Liver (tissue), 8 donors: ENCODE measurements at regions not wholly inside any gene's neighbourhood (a gene's known extent, or its start where the extent isn't known, plus 50 kb on each side); places are given as distances from the start of the nearest gene placed in this dataset.

Experiments
- DNase-seq: peaks from one replicate; pipeline ENCODE4 v3.0.0-alpha.2; 2017; ENCODE audit warnings: low spot score
- H3K27ac ChIP-seq, 2 donors: one replicate each; pipeline ENCODE4 v1.7.0; 2013; ENCODE audit warnings: inconsistent platforms in 2 of 2, low read length in 2 of 2, control low read depth in 1 of 2, low read depth in 1 of 2, mild to moderate bottlenecking in 1 of 2
- H3K27me3 ChIP-seq, 4 donors: one replicate each; pipeline versions ENCODE4 v1.6.1 to v1.7.0; 2013; ENCODE audit warnings: low read length in 3 of 4, inconsistent platforms in 1 of 4, mild to moderate bottlenecking in 1 of 4, moderate library complexity in 1 of 4; ENCODE audit not compliant: control insufficient read depth in 4 of 4, insufficient read depth in 4 of 4
- H3K36me3 ChIP-seq, 4 donors: one replicate each; pipeline versions ENCODE4 v1.6.1 to v1.7.0; 2013; ENCODE audit warnings: low read length in 3 of 4, mild to moderate bottlenecking in 3 of 4, low read depth in 1 of 4, moderate library complexity in 1 of 4; ENCODE audit not compliant: control insufficient read depth in 4 of 4, insufficient read depth in 3 of 4
- H3K4me1 ChIP-seq, 4 donors: one replicate each; pipeline versions ENCODE4 v1.6.1 to v1.7.0; 2013; ENCODE audit warnings: low read length in 3 of 4, mild to moderate bottlenecking in 3 of 4, moderate library complexity in 1 of 4; ENCODE audit not compliant: control insufficient read depth in 4 of 4, insufficient read depth in 4 of 4
- H3K4me3 ChIP-seq, 3 donors: one replicate each; pipeline versions ENCODE4 v1.6.1 to v1.7.0; 2013; ENCODE audit warnings: low read length in 3 of 3, control low read depth in 1 of 3, low read depth in 1 of 3, mild to moderate bottlenecking in 1 of 3
- H3K9ac ChIP-seq, 2 donors: one replicate each; pipeline ENCODE4 v1.7.0; 2013; ENCODE audit warnings: low read length in 2 of 2, mild to moderate bottlenecking in 2 of 2, moderate library complexity in 2 of 2, control low read depth in 1 of 2, low read depth in 1 of 2
- H3K9me3 ChIP-seq, 4 donors: one replicate each; pipeline versions ENCODE4 v1.6.1 to v1.7.0; 2013; ENCODE audit warnings: low read length in 3 of 4; ENCODE audit not compliant: control insufficient read depth in 4 of 4
- FOXA1 ChIP-seq: IDR thresholded peaks from 2 replicates; pipeline ENCODE4 v1.6.1; 2016; ENCODE audit warnings: antibody characterized with exemption
- FOXA2 ChIP-seq: IDR thresholded peaks from 2 replicates; pipeline ENCODE4 v1.6.1; 2016; ENCODE audit warnings: antibody characterized with exemption
- GABPA ChIP-seq, 2 donors: IDR thresholded peaks in 1 of 2; conservative IDR thresholded peaks in 1 of 2; 2 replicates each; pipeline ENCODE4 v1.6.1; 2016; ENCODE audit warnings: antibody characterized with exemption in 2 of 2, mild to moderate bottlenecking in 1 of 2, moderate library complexity in 1 of 2
- HNF4A ChIP-seq, 2 donors: conservative IDR thresholded peaks; 2 replicates each; pipeline ENCODE4 v1.6.1; 2016; ENCODE audit warnings: antibody characterized with exemption in 2 of 2, mild to moderate bottlenecking in 2 of 2
- JUND ChIP-seq, 2 donors: IDR thresholded peaks; 2 replicates each; pipeline ENCODE4 v1.6.1; 2016; ENCODE audit warnings: antibody characterized with exemption in 2 of 2
- NR2F2 ChIP-seq: IDR thresholded peaks from 2 replicates; pipeline ENCODE4 v1.6.1; 2016; ENCODE audit warnings: antibody characterized with exemption
- RAD21 ChIP-seq, 2 donors: IDR thresholded peaks; 2 replicates each; pipeline ENCODE4 v1.6.1; 2016; ENCODE audit warnings: antibody characterized with exemption in 2 of 2, mild to moderate bottlenecking in 2 of 2
- RXRA ChIP-seq, 2 donors: IDR thresholded peaks; 2 replicates each; pipeline ENCODE4 v1.6.1; 2017 to 2018; ENCODE audit warnings: antibody characterized with exemption in 2 of 2, mild to moderate bottlenecking in 1 of 2
- SP1 ChIP-seq: IDR thresholded peaks from 2 replicates; pipeline ENCODE4 v1.6.1; 2018; ENCODE audit warnings: antibody characterized with exemption, mild to moderate bottlenecking
- TAF1 ChIP-seq: conservative IDR thresholded peaks from 2 replicates; pipeline ENCODE4 v1.6.1; 2016; ENCODE audit warnings: antibody characterized with exemption, mild to moderate bottlenecking
- YY1 ChIP-seq: IDR thresholded peaks from 2 replicates; pipeline ENCODE4 v1.6.1; 2016; ENCODE audit warnings: antibody characterized with exemption, mild to moderate bottlenecking
- WGBS: extraction: QIAGEN DNeasy Blood & Tissue Kit; methylation state at CpG from one replicate; pipeline ENCODE4 v1.1.7; 2013; 5-methylcytosine and 5-hydroxymethylcytosine counted together
- TF ChIP-seq, protein P1 (sequence below): IDR thresholded peaks from 2 replicates; pipeline ENCODE4 v1.6.1; 2016; ENCODE audit warnings: antibody characterized with exemption, mild to moderate bottlenecking
- TF ChIP-seq, protein P2 (sequence below): fragments of 150-350 bp; IDR thresholded peaks from 2 replicates; pipeline ENCODE4 v1.5.1; 2017; ENCODE audit warnings: improper control_type of control experiment, low read depth, low read length; ENCODE audit not compliant: missing input control
- TF ChIP-seq, protein P3 (sequence below): IDR thresholded peaks from 2 replicates; pipeline ENCODE4 v1.6.1; 2016; ENCODE audit warnings: antibody characterized with exemption
- TF ChIP-seq, protein P4 (sequence below): IDR thresholded peaks from 2 replicates; pipeline ENCODE4 v1.6.1; 2016; ENCODE audit warnings: antibody characterized with exemption
- TF ChIP-seq, protein P5 (sequence below): IDR thresholded peaks from 2 replicates; pipeline ENCODE4 v1.6.1; 2016; ENCODE audit warnings: antibody characterized with exemption
- donor health status: healthy.
- donor health status: healthy.
- donor health status: healthy.
- donor health status: healthy.
- donor health status: healthy.

DNA sequence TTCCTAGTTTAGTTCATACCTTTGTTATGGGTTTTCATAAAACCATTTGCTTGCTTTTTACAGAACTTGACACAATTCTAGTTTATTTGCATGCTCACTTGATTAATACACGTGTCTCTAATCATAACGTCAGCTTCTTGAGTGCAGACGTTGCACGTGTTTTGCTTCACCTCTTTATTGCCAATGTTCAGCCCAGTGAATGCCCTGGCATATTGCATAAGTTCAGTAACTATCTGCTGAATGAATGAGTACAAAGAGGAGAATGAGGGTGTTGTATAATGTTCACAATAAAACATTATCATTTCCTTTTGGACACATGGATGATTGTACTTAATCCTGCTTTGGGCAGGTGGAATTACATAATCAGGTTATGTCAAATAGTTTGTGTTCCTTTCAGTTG, 519.8 kb downstream of the HS3ST4 start:
- Histone ChIP-seq H3K4me3 (no peak overlapping the region), H3K27ac (no peak overlapping the region), H3K36me3 (no peaks in the 10 kb centered on the region), H3K9me3 (no peaks in the 10 kb centered on the region), H3K27me3 (peaks cover 0 to 3% (median 0%) of the 10 kb centered on the region in 4 donors), H3K4me1 (no peaks in the 10 kb centered on the region), H3K9ac (no peak overlapping the region)
- TF ChIP-seq, protein P1, sequence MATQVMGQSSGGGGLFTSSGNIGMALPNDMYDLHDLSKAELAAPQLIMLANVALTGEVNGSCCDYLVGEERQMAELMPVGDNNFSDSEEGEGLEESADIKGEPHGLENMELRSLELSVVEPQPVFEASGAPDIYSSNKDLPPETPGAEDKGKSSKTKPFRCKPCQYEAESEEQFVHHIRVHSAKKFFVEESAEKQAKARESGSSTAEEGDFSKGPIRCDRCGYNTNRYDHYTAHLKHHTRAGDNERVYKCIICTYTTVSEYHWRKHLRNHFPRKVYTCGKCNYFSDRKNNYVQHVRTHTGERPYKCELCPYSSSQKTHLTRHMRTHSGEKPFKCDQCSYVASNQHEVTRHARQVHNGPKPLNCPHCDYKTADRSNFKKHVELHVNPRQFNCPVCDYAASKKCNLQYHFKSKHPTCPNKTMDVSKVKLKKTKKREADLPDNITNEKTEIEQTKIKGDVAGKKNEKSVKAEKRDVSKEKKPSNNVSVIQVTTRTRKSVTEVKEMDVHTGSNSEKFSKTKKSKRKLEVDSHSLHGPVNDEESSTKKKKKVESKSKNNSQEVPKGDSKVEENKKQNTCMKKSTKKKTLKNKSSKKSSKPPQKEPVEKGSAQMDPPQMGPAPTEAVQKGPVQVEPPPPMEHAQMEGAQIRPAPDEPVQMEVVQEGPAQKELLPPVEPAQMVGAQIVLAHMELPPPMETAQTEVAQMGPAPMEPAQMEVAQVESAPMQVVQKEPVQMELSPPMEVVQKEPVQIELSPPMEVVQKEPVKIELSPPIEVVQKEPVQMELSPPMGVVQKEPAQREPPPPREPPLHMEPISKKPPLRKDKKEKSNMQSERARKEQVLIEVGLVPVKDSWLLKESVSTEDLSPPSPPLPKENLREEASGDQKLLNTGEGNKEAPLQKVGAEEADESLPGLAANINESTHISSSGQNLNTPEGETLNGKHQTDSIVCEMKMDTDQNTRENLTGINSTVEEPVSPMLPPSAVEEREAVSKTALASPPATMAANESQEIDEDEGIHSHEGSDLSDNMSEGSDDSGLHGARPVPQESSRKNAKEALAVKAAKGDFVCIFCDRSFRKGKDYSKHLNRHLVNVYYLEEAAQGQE, result no peak
- TF ChIP-seq JUND (IDR thresholded peaks at IDR 0.05) (no peak), GABPA (IDR thresholded peaks at IDR 0.05 in 1 of 2, conservative IDR thresholded peaks at IDR 0.05 in 1 of 2) (no peak), RAD21 (IDR thresholded peaks at IDR 0.05) (no peak), TAF1 (no peak), HNF4A (conservative IDR thresholded peaks at IDR 0.05) (no peak), YY1 (no peak), NR2F2 (no peak), SP1 (no peak), FOXA1 (no peak)
- TF ChIP-seq, protein P2, sequence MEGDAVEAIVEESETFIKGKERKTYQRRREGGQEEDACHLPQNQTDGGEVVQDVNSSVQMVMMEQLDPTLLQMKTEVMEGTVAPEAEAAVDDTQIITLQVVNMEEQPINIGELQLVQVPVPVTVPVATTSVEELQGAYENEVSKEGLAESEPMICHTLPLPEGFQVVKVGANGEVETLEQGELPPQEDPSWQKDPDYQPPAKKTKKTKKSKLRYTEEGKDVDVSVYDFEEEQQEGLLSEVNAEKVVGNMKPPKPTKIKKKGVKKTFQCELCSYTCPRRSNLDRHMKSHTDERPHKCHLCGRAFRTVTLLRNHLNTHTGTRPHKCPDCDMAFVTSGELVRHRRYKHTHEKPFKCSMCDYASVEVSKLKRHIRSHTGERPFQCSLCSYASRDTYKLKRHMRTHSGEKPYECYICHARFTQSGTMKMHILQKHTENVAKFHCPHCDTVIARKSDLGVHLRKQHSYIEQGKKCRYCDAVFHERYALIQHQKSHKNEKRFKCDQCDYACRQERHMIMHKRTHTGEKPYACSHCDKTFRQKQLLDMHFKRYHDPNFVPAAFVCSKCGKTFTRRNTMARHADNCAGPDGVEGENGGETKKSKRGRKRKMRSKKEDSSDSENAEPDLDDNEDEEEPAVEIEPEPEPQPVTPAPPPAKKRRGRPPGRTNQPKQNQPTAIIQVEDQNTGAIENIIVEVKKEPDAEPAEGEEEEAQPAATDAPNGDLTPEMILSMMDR, result no peak
- TF ChIP-seq, protein P3, sequence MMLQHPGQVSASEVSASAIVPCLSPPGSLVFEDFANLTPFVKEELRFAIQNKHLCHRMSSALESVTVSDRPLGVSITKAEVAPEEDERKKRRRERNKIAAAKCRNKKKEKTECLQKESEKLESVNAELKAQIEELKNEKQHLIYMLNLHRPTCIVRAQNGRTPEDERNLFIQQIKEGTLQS, result no peak
- TF ChIP-seq, protein P4, sequence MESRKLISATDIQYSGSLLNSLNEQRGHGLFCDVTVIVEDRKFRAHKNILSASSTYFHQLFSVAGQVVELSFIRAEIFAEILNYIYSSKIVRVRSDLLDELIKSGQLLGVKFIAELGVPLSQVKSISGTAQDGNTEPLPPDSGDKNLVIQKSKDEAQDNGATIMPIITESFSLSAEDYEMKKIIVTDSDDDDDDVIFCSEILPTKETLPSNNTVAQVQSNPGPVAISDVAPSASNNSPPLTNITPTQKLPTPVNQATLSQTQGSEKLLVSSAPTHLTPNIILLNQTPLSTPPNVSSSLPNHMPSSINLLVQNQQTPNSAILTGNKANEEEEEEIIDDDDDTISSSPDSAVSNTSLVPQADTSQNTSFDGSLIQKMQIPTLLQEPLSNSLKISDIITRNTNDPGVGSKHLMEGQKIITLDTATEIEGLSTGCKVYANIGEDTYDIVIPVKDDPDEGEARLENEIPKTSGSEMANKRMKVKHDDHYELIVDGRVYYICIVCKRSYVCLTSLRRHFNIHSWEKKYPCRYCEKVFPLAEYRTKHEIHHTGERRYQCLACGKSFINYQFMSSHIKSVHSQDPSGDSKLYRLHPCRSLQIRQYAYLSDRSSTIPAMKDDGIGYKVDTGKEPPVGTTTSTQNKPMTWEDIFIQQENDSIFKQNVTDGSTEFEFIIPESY, result no peak
- TF ChIP-seq, protein P5, sequence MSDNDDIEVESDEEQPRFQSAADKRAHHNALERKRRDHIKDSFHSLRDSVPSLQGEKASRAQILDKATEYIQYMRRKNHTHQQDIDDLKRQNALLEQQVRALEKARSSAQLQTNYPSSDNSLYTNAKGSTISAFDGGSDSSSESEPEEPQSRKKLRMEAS, result no peak
- no peak for DNase-seq
- WGBS, result 72% methylated on average over 4 of the region's 4 CpGs

DNA sequence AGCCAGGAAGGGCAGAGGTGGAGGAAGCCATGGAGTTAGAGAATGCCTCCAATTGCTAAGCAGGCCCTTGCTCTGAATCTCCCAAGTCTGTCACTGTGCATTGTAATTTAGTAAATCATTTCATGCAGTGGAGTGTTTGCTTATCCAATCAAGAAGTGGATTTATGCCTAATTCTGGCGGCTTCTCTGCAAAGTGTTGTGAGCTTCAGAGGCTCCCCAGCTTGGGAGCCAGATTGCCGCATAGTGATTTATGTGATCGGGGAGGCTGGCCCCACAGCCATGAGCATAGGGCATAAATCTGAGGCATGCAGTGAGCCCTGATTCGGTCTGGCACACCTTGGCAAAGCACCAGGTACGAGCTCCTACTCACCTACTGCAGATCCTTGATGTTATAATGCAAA, 520.8 kb downstream of the HS3ST4 start:
- Histone ChIP-seq H3K27ac (no peak overlapping the region), H3K4me1 (no peaks in the 10 kb centered on the region), H3K36me3 (no peaks in the 10 kb centered on the region), H3K9me3 (no peaks in the 10 kb centered on the region), H3K4me3 (no peak overlapping the region), H3K27me3 (peaks cover 0 to 3% (median 1%) of the 10 kb centered on the region in 4 donors), H3K9ac (no peak overlapping the region)
- DNase-seq, result no peak
- 75% methylated on average over 5 of the region's 5 CpGs for WGBS
- TF ChIP-seq GABPA (IDR thresholded peaks at IDR 0.05 in 1 of 2, conservative IDR thresholded peaks at IDR 0.05 in 1 of 2), result no peak
- TF ChIP-seq, protein P3, result no peak
- TF ChIP-seq RXRA (IDR thresholded peaks at IDR 0.05), result no peak
- no peak for TF ChIP-seq TAF1
- TF ChIP-seq YY1, result no peak
- no peak for TF ChIP-seq NR2F2
- TF ChIP-seq, protein P5, result no peak
- TF ChIP-seq FOXA2, result no peak
- TF ChIP-seq, protein P2, result no peak
- TF ChIP-seq, protein P1, result no peak
- no peak for TF ChIP-seq FOXA1
- TF ChIP-seq JUND (IDR thresholded peaks at IDR 0.05), result no peak
